Natural killer cell (primary cell): ENCODE measurements at regions not wholly inside any gene's neighbourhood (a gene's known extent, or its start where the extent isn't known, plus 50 kb on each side); places are given as distances from the start of the nearest gene placed in this dataset.
"Not testable (repeated sequence)": the region's sequence is repeated elsewhere in the genome, so short reads cannot be mapped to it uniquely, and the experiment has no call there.

Experiments used
- ATAC-seq, 3 donors: fragments of 150-1000 bp in 2 of 3; fragments of 200-7000 bp in 1 of 3; cut with Tn5 transposase; 1 replicate in 1 of 3; 2 replicates in 2 of 3; pipeline ENCODE4 v1.10.0; 2021; ENCODE audit warnings: mild to moderate bottlenecking in 2 of 3, moderate library complexity in 2 of 3
- DNase-seq, 2 donors: peaks; one replicate each; pipeline versions ENCODE4 v3.0.0 to v3.0.0-alpha.2; 2013 to 2021; ENCODE audit warnings: mixed read lengths in 1 of 2
- H3K27ac ChIP-seq: one replicate; pipeline ENCODE4 v1.5.1; 2013; ENCODE audit warnings: mild to moderate bottlenecking, low read length
- H3K27me3 ChIP-seq: one replicate; pipeline ENCODE4 v1.6.1; 2013; ENCODE audit warnings: low read length; ENCODE audit not compliant: control insufficient read depth, insufficient read depth
- H3K36me3 ChIP-seq: one replicate; pipeline ENCODE4 v1.6.1; 2013; ENCODE audit warnings: low read length; ENCODE audit not compliant: control insufficient read depth, insufficient read depth
- H3K4me1 ChIP-seq: one replicate; pipeline ENCODE4 v1.6.1; 2013; ENCODE audit warnings: low read length; ENCODE audit not compliant: control insufficient read depth, insufficient read depth
- H3K4me3 ChIP-seq: one replicate; pipeline ENCODE4 v1.5.1; 2013; ENCODE audit warnings: low read length
- H3K9me3 ChIP-seq: one replicate; pipeline ENCODE4 v1.6.1; 2013; ENCODE audit warnings: low read length; ENCODE audit not compliant: control insufficient read depth, insufficient read depth
- H3K27ac Mint-ChIP-seq, 2 donors: one replicate each; pipeline ENCODE4 v1.8.0; 2022; ENCODE audit warnings: mild to moderate bottlenecking in 2 of 2, mixed read lengths in 2 of 2, moderate library complexity in 1 of 2
- H3K27me3 Mint-ChIP-seq, 2 donors: one replicate each; pipeline ENCODE4 v1.8.0; 2022; ENCODE audit warnings: low read depth in 2 of 2, mixed read lengths in 2 of 2
- H3K36me3 Mint-ChIP-seq: one replicate; pipeline ENCODE4 v1.8.0; 2022; ENCODE audit warnings: mixed read lengths
- H3K4me1 Mint-ChIP-seq, 2 donors: one replicate each; pipeline ENCODE4 v1.8.0; 2022; ENCODE audit warnings: mixed read lengths in 2 of 2
- H3K4me3 Mint-ChIP-seq: one replicate; pipeline ENCODE4 v1.8.0; 2022; ENCODE audit warnings: mild to moderate bottlenecking, moderate library complexity, mixed read lengths
- H3K9me3 Mint-ChIP-seq, 2 donors: one replicate each; pipeline ENCODE4 v1.8.0; 2022; ENCODE audit warnings: mixed read lengths in 2 of 2
- WGBS: methylation state at CpG from one replicate; pipeline ENCODE4 v1.1.7; 2013; ENCODE audit warnings: missing lambda C conversion rate; ENCODE audit not compliant: insufficient coverage; 5-methylcytosine and 5-hydroxymethylcytosine counted together
- intact Hi-C: fragments of 100-400 bp; cut with micrococcal nuclease; formaldehyde crosslinking; loops from one replicate; pipeline ENCODE4 v1.14.2; 2022
- TF ChIP-seq, protein P1 (sequence below): fragments of 200-600 bp; IDR thresholded peaks from one replicate; pipeline ENCODE4 v1.8.0; 2022; ENCODE audit warnings: antibody characterized with exemption

DNA sequence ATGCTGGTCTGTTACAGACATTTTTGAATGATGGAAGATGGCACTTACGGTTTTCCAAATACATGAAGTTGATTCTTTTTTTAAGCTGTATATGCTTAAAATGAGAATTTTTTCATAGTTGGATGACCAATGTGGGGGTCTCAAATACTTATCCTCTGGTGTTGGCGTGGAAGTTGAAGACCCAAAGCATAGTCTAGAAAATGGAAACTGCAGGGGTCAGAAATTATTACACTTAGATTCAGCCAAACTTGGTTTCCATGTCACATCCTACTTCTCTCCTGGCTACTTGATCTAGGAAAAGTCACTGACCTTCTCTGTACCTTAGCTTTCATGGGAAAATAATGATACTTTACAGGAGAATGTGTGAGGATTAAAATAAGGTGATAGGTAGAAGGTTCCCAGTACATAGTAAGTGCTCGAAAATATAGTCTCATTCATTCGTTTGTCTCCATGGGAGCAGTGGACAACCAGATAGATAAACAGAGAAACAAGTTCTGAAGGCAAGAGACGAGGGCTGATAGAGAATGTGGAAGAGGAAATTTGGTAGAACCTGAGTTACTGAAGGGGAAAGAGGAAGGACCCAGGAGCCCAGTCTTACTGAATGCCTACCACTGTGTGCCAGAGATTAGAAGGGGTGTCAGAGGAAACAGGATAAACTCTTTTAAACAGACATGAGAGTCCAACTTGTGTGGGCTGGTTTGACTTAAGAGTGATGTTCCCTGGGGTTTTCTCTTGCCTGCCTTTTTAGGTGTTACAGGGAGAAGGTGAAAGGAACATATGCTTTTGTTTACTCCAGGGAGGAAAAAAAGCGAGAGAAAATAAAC, 560.3 kb upstream of the KLF4 start:
- DNase-seq = no peak
- Mint-ChIP-seq H3K4me3 (no peak overlapping the region), H3K27me3 (no peaks in the 10 kb centered on the region), H3K9me3 (peaks cover 5 to 6% of the 10 kb centered on the region in 2 donors), H3K4me1 (no peaks in the 10 kb centered on the region), H3K27ac (no peak overlapping the region), H3K36me3 (no peaks in the 10 kb centered on the region)
- Histone ChIP-seq H3K27ac (no peak overlapping the region), H3K4me3 (no peak overlapping the region), H3K27me3 (no peaks in the 10 kb centered on the region), H3K9me3 (no peaks in the 10 kb centered on the region), H3K4me1 (no peaks in the 10 kb centered on the region), H3K36me3 (no peaks in the 10 kb centered on the region)
- 80% methylated on average over 6 of the region's 6 CpGs for WGBS
- intact Hi-C loops = no loop called here
- no peak for ATAC-seq
- TF ChIP-seq, protein P1, sequence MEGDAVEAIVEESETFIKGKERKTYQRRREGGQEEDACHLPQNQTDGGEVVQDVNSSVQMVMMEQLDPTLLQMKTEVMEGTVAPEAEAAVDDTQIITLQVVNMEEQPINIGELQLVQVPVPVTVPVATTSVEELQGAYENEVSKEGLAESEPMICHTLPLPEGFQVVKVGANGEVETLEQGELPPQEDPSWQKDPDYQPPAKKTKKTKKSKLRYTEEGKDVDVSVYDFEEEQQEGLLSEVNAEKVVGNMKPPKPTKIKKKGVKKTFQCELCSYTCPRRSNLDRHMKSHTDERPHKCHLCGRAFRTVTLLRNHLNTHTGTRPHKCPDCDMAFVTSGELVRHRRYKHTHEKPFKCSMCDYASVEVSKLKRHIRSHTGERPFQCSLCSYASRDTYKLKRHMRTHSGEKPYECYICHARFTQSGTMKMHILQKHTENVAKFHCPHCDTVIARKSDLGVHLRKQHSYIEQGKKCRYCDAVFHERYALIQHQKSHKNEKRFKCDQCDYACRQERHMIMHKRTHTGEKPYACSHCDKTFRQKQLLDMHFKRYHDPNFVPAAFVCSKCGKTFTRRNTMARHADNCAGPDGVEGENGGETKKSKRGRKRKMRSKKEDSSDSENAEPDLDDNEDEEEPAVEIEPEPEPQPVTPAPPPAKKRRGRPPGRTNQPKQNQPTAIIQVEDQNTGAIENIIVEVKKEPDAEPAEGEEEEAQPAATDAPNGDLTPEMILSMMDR = no peak

- H3K4me1 ChIP-seq = no peaks in the 10 kb centered on the region
- DNase-seq (no peak), ATAC-seq (no peak)
- Mint-ChIP-seq H3K9me3 (peaks cover 4 to 5% of the 10 kb centered on the region in 2 donors), H3K4me3 (no peak overlapping the region), H3K36me3 (no peaks in the 10 kb centered on the region), H3K4me1 (no peaks in the 10 kb centered on the region), H3K27me3 (no peaks in the 10 kb centered on the region), H3K27ac (no peak overlapping the region)
- intact Hi-C loops = no loop called here
- no peaks in the 10 kb centered on the region for H3K9me3 ChIP-seq
- no peaks in the 10 kb centered on the region for H3K27me3 ChIP-seq
- WGBS = 90% methylated on average over 7 of the region's 7 CpGs
- H3K4me3 ChIP-seq = no peak overlapping the region
- H3K27ac ChIP-seq = no peak overlapping the region
- TF ChIP-seq, protein P1 = no peak
- no peaks in the 10 kb centered on the region for H3K36me3 ChIP-seq
These were observed 559.5 kb upstream of the KLF4 start for GRCh38 chr9:108049026-108049607.

DNA sequence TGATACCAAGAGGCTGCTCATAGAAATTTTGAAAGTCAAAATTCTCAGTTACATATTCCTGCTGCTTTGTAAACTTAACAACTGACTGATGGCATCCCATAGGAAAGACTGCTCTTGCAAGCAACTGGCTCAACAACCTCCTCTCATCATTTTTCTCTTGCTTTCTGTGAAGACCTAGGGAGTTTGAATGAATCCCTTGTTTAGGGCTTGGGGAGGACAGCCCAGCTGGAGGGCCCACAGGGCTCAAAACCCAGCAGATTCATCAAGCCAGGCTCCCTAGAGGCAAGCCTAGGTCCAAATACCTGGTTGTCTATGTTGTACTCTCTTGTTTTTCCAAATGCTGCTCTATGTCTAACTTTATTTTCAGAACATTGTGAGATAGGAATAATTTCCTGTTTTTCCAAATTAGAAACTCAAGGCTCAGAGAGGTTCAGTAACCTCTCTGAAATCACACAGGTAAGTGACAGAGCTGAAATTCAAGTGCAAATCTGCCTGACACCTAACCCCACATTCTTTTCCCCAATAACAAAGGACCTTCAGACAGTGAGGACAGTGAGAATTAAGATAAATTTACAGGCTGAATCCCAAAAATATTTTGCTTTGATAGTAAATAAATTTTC, 558.9 kb upstream of the KLF4 start:
- Histone ChIP-seq H3K27ac (no peak overlapping the region), H3K4me1 (no peaks in the 10 kb centered on the region), H3K36me3 (no peaks in the 10 kb centered on the region), H3K4me3 (no peak overlapping the region), H3K27me3 (no peaks in the 10 kb centered on the region), H3K9me3 (no peaks in the 10 kb centered on the region)
- intact Hi-C loops = no loop called here
- Mint-ChIP-seq H3K4me1 (no peaks in the 10 kb centered on the region), H3K27ac (no peak overlapping the region), H3K4me3 (no peak overlapping the region), H3K36me3 (no peaks in the 10 kb centered on the region), H3K27me3 (no peaks in the 10 kb centered on the region), H3K9me3 (peaks cover 4 to 6% of the 10 kb centered on the region in 2 donors)
- DNase-seq (no peak), ATAC-seq (no peak)
- TF ChIP-seq, protein P1 = no peak

GRCh38 chr9:108047777-108048176, 558.2 kb upstream of the KLF4 start:
- H3K4me1 Mint-ChIP-seq, H3K9me3 Mint-ChIP-seq, DNase-seq, H3K4me3 Mint-ChIP-seq, intact Hi-C loops, H3K36me3 Mint-ChIP-seq, H3K36me3 ChIP-seq, H3K27me3 Mint-ChIP-seq, H3K4me3 ChIP-seq, H3K27me3 ChIP-seq, H3K4me1 ChIP-seq, H3K9me3 ChIP-seq, H3K27ac ChIP-seq, H3K27ac Mint-ChIP-seq, ATAC-seq: not testable (repeated sequence)
- 80% methylated on average over 1 of the region's 1 CpG for WGBS
